Activated T-helper 17 cell treated with anti-CD3 and anti-CD28 coated beads, Interleukin-2, amount 50 U/mL, for 72 hours (primary cell): ENCODE measurements at regions not wholly inside any gene's neighbourhood (a gene's known extent, or its start where the extent isn't known, plus 50 kb on each side); places are given as distances from the start of the nearest gene placed in this dataset.
"Not testable (repeated sequence)": the region's sequence is repeated elsewhere in the genome, so short reads cannot be mapped to it uniquely, and the experiment has no call there.

ENCODE experiments used
- ATAC-seq: fragments of 150-1000 bp; cut with Tn5 transposase; replicated peaks from 2 replicates; pipeline ENCODE4 v1.10.0; 2021; ENCODE audit warnings: mild to moderate bottlenecking, moderate library complexity
- H3K27ac Mint-ChIP-seq: one replicate; pipeline ENCODE4 v1.8.0; 2022; ENCODE audit warnings: mixed read lengths
- H3K27me3 Mint-ChIP-seq: one replicate; pipeline ENCODE4 v1.8.0; 2022; ENCODE audit warnings: mixed read lengths
- H3K36me3 Mint-ChIP-seq: one replicate; pipeline ENCODE4 v1.8.0; 2022; ENCODE audit warnings: low read depth, mild to moderate bottlenecking, mixed read lengths
- H3K4me1 Mint-ChIP-seq: one replicate; pipeline ENCODE4 v1.8.0; 2022; ENCODE audit warnings: mixed read lengths
- H3K4me3 Mint-ChIP-seq: one replicate; pipeline ENCODE4 v1.8.0; 2022; ENCODE audit warnings: mild to moderate bottlenecking, mixed read lengths
- H3K9me3 Mint-ChIP-seq: one replicate; pipeline ENCODE4 v1.8.0; 2022; ENCODE audit warnings: mixed read lengths

DNA sequence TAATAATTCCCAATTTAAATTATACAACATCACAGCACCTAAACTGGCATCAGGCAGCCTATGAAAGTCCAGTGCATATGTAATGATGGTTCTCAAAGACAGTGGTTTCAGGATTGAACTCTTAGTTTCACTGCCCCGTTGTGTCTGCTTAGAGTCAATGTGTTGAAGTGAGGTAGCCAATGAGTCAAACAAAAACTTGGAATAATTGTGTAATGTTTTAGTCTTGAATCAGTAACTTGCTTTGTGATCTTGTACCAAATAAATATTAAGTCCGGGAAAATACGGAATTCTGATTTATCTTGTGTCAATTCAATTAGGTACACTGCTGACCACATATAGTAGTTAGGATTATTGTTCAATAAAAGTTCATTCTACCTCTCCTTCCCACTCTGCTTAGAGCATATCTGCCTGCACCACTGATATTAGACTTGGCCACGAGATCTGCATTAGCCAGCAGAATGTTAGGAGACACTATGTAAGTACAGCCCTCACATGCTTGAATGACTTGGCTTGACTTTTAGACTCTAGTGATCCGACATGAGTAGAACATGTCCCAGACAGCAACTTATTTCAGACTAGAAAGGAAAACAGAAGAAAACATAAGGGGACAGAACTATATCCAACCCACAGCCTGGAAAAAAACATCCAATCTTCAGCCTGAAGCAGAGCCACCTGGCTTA, 441.5 kb upstream of the PTGER4 start:
- ATAC-seq, result no peak
- peaks cover 13% of the 10 kb centered on the region for H3K9me3 Mint-ChIP-seq
- H3K4me1 Mint-ChIP-seq, result peaks cover 5% of the 10 kb centered on the region

DNA sequence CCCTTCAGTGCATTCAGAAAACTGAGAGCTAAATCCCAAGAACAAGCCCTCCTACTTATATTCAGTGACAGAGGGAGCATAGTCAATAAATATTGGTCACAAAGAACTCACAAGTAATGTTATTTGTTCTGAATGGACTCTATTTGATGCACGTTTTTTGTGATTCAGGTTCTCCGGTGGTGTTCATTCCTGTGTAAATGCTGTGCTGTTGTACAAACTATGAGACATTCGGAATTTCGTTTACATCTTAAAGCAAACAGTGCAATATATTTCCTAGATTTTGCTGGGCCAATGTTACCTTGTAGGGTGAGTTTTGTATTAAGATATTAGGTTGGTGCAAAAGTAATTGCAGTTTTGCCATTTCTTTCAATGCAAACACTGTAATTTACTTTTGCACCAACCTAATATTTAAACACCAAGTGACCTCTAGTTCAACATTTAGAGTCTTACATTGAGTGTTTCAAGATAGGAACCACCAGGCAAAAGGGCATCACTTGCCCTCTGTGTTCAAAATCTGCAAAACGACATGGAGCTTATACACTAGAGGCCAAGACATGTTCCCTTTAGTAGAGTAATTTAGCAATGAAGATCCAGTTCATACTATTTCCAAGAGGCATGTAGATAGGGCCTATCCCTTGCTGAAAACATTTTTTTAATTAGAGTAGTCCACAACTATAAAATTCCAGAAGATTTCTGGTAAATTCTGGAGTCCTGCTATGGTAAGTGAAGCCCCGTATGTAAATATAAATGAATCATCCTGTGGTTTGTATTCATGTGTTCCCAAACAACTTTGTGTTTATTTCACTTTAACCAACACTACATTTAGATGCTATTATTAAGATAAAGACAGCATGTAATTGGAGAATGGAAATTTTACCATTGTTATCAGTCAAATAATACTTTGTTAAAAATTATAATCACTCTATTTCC, 444.0 kb upstream of the PTGER4 start:
- no peak overlapping the region for H3K27ac Mint-ChIP-seq
- H3K9me3 Mint-ChIP-seq, result peaks cover 7% of the 10 kb centered on the region
- no peaks in the 10 kb centered on the region for H3K4me1 Mint-ChIP-seq
- H3K4me3 Mint-ChIP-seq, result no peak overlapping the region
- H3K36me3 Mint-ChIP-seq, result no peaks in the 10 kb centered on the region
- no peaks in the 10 kb centered on the region for H3K27me3 Mint-ChIP-seq
- ATAC-seq, result no peak

More for the DNA sequence above, 441.5 kb upstream of the PTGER4 start:
- Mint-ChIP-seq H3K36me3 (no peaks in the 10 kb centered on the region), H3K27me3 (no peaks in the 10 kb centered on the region), H3K27ac (no peak overlapping the region), H3K4me3 (no peak overlapping the region)

DNA sequence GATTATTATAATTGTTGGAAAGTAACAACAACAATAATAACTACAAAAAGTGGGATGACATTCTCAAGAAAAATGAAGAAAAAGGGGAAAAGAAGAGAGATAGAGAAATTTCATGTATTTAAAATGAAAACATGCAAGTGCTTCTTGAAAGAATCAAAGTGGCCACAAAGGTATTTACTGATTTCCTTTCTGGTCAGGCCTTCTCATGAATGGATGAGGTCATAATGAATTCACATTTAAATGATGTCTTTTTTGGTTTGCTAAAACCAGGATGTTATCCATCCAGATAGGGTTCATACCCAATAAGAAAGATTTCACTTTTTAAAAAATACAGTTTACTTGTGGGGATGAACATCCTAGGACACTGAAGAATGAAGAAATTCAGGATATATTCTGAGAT, 446.4 kb upstream of the PTGER4 start:
- Mint-ChIP-seq H3K36me3 (no peaks in the 10 kb centered on the region), H3K9me3 (peaks cover 1% of the 10 kb centered on the region), H3K4me3 (no peak overlapping the region), H3K27me3 (no peaks in the 10 kb centered on the region), H3K27ac (no peak overlapping the region), H3K4me1 (no peaks in the 10 kb centered on the region)
- no peak for ATAC-seq

DNA sequence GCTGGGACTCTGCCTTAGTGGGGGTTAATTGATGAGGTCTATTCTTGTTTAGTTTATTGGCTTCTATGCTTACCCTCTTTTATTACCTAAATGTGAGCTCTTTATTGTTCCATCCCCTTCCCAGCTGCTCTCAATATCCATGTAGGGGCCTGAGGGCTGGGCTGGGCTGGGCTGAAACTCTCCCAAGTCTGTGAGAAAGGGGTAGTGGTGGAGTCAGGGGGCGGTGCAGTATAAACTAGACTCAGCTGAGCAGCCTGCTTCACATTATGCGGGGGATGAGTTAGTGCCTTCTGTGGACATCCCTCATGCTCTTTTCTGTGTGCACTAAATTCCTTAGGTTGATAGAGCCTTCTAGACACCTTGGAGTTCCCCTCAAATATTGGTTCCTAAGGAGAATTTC, 451.8 kb upstream of the PTGER4 start:
- H3K4me1 Mint-ChIP-seq, result peaks cover 13% of the 10 kb centered on the region
- H3K4me3 Mint-ChIP-seq, result no peak overlapping the region
- H3K36me3 Mint-ChIP-seq, result no peaks in the 10 kb centered on the region
- ATAC-seq, result no peak
- no peaks in the 10 kb centered on the region for H3K27me3 Mint-ChIP-seq
- H3K27ac Mint-ChIP-seq, result no peak overlapping the region
- no peaks in the 10 kb centered on the region for H3K9me3 Mint-ChIP-seq

DNA sequence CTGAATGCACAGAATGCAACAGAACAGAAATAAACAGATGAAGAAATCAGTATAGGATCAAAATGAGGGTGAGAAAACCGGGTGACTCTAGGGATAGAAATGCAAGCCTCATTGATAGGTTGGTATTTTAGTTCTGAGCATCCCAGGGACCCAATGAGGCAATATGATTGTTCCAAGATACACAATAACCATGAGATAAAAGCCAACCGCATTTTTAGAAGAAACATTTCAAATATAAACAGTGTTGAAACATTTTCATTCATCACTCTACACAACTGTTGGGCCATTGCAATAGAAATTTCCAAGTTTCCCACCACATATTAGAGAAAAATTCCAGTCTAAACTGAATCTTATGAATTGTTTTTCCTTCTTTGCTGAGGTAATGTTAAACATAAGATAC, 452.3 kb upstream of the PTGER4 start:
- no peaks in the 10 kb centered on the region for H3K36me3 Mint-ChIP-seq
- ATAC-seq, result no peak
- peaks cover 13% of the 10 kb centered on the region for H3K4me1 Mint-ChIP-seq
- H3K27me3 Mint-ChIP-seq, result no peaks in the 10 kb centered on the region
- H3K27ac Mint-ChIP-seq, result no peak overlapping the region
- H3K9me3 Mint-ChIP-seq, result no peaks in the 10 kb centered on the region
- no peak overlapping the region for H3K4me3 Mint-ChIP-seq

DNA sequence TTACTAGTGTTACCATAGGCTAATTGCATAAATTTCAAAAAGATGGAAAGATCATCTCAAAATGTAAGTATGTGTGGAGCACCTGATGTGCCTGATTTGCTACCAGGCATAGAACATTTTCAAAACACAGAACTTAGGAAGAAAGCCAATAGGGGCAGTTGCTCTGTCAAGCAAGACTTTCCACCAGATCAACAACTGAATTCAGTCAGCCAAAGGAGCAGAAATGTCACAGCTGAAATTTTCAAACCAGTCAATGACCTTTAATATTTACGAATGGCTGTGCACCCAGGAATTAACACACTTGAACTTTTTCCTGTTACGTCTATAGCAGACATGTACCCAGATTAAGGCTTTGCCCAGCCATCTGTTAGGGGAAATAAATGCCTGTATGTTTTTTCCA, 452.8 kb upstream of the PTGER4 start:
- Mint-ChIP-seq H3K27me3 (no peaks in the 10 kb centered on the region), H3K36me3 (no peaks in the 10 kb centered on the region), H3K4me1 (peaks cover 13% of the 10 kb centered on the region), H3K27ac (no peak overlapping the region), H3K4me3 (no peak overlapping the region), H3K9me3 (no peaks in the 10 kb centered on the region)
- ATAC-seq, result no peak

DNA sequence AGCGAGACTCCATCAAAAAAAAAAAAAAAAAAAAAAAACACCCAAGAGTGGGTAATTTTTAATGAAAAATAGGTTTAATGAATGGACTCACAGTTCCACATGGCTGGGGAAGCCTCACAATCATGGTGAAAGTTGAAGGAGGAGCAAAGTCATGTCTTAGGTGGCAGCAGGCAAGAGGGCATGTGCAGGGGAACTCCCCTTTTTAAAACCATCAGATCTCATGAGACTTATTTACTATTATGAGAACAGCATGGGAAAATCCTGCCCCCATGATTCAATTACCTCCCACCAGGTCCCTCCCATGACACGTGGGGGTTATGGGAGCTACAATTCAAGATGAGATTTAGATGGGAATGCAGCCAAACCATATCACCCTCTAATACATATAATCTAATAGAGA, 454.6 kb upstream of the PTGER4 start:
- H3K4me3 Mint-ChIP-seq, result peak overlapping the region; percentile 67
- not testable (repeated sequence) for H3K9me3 Mint-ChIP-seq, H3K36me3 Mint-ChIP-seq, H3K27ac Mint-ChIP-seq, H3K27me3 Mint-ChIP-seq
- ATAC-seq, result peak; percentile 13
- peaks cover 23% of the 10 kb centered on the region for H3K4me1 Mint-ChIP-seq

DNA sequence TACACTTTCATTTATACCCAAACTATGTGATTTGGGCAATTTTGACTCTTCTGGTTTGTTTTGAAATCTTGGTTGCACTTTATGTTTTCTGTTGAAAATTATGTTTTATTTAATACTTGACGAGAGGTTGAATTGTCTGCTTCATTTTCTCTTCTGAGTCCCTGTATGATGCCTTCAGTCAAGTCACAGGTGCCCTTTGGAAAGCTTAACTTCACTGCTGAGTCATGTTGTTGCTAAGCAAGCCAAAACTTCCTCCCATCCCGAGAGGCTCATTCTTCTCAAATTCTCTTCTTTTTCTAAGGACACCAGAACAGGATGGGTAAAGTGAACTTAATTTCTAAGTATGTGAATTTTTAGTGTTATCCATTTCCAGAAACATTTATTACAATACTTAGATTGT, 455.3 kb upstream of the PTGER4 start:
- Mint-ChIP-seq H3K4me1 (peaks cover 26% of the 10 kb centered on the region), H3K27ac (peak overlapping the region; percentile 86), H3K9me3 (peaks cover 2% of the 10 kb centered on the region), H3K36me3 (no peaks in the 10 kb centered on the region), H3K27me3 (no peaks in the 10 kb centered on the region), H3K4me3 (peak overlapping the region; percentile 67)
- ATAC-seq, result peak; percentile 38

DNA sequence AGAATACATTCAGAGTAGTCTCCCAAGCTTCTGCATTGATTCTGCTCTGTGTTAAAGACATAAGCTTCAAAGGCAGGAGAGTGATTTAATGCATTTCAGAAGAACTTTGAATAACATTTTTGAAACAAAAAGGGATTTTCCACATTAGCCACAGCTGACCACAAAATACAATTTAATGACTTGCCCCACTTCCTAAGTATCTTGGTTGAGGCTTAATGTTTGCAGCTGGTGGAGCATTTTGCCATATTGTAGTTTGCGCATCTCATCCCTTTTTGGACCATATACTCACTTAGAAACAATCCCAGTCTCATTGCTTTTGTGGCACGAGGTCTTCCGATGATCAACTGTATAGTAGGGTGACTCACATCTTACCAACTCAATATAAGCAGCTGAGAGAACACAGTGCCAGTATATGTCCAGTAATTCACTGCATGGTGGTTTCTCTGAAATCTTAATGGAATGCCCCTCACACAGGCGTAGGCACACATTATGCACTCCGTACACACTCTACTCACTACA, 455.8 kb upstream of the PTGER4 start:
- no peaks in the 10 kb centered on the region for H3K27me3 Mint-ChIP-seq
- peaks cover 5% of the 10 kb centered on the region for H3K9me3 Mint-ChIP-seq
- peaks cover 30% of the 10 kb centered on the region for H3K4me1 Mint-ChIP-seq
- no peaks in the 10 kb centered on the region for H3K36me3 Mint-ChIP-seq
- peak; percentile 94 for ATAC-seq
- H3K4me3 Mint-ChIP-seq, result peak overlapping the region; percentile 67
- peak overlapping the region; percentile 86 for H3K27ac Mint-ChIP-seq

DNA sequence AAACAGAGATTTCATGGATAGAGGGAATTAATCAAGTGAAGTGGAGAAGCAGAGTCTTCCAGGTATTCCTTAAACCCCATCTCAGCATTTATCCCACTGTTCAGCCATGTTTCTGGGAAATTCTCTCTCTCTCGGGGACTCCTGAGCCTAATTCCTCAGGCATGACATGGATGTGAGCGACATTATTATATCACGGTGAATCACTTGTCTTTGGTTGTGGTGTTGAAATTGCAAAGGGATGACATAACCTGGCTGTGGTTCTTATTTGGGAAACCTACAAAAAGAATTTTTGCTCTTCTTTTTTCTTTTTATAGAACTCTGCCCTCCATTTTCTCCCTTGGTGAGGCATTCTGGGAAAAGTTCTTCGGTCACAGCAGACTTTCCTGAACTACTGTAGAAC, 457.9 kb upstream of the PTGER4 start:
- ATAC-seq, result no peak
- no peaks in the 10 kb centered on the region for H3K36me3 Mint-ChIP-seq
- peaks cover 9% of the 10 kb centered on the region for H3K9me3 Mint-ChIP-seq
- H3K27ac Mint-ChIP-seq, result peak overlapping the region; percentile 23
- no peak overlapping the region for H3K4me3 Mint-ChIP-seq
- peaks cover 46% of the 10 kb centered on the region for H3K4me1 Mint-ChIP-seq
- H3K27me3 Mint-ChIP-seq, result no peaks in the 10 kb centered on the region

DNA sequence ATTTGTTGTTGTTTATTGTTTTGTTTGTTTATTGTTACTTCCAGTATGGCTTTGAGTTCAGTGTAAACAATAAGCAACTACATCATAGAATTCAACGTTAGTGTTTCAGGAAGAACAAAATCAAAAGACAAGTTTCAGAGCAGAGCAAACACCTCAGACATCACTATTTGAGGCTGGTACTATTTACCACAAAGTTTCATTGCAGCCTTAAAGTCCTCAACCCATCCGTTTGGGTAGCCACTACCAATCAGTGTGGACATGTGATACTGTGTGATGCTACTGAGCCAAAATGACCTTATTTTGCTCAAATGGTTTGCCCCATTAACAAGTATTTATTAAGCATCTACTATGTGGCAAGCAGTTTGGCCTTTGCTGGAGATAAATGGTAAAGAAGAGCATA, 458.5 kb upstream of the PTGER4 start:
- no peak overlapping the region for H3K4me3 Mint-ChIP-seq
- H3K36me3 Mint-ChIP-seq, result no peaks in the 10 kb centered on the region
- peaks cover 9% of the 10 kb centered on the region for H3K9me3 Mint-ChIP-seq
- peaks cover 46% of the 10 kb centered on the region for H3K4me1 Mint-ChIP-seq
- no peaks in the 10 kb centered on the region for H3K27me3 Mint-ChIP-seq
- ATAC-seq, result no peak
- H3K27ac Mint-ChIP-seq, result no peak overlapping the region

DNA sequence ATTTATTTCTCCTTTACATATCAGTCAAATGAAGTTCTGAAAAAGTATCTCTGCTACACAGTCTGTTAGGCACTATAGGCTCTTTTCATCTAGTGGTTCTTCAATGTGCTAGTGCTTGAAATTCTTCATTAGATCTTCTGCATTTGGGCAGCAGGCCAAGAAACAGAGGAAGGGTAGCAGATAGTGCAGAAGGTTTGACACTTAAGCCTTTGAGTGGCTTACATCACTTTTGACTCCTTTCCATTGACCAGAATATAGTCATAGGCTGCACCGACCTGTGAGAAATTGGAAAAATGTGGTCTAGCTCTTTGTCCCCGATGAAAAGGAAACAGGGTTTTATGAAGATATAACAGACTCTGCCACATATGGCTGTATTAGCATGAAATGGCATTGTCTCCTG, 459.5 kb upstream of the PTGER4 start:
- Mint-ChIP-seq H3K36me3 (no peaks in the 10 kb centered on the region), H3K27ac (no peak overlapping the region), H3K9me3 (peaks cover 9% of the 10 kb centered on the region), H3K4me3 (no peak overlapping the region), H3K27me3 (no peaks in the 10 kb centered on the region), H3K4me1 (peaks cover 39% of the 10 kb centered on the region)
- no peak for ATAC-seq

DNA sequence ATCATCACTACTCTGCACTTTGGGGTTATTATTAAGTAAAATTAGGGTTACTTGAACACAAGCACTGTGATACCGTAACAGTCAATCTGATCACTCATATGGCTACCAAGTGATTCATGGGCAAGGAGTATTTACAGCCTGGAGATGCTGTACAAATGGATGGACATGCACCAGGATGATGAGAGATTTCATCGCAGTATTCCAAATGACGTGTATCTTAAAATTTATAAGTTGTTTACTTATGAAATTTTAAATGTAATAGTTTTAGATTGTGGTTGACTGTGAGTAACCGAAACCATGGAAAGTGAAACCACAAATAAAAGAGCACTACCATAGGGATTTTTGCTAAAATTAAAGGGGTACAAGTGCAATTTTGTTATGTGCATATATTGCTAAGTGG, 462.2 kb upstream of the PTGER4 start:
- H3K36me3 Mint-ChIP-seq, result no peaks in the 10 kb centered on the region
- H3K27ac Mint-ChIP-seq, result no peak overlapping the region
- peaks cover 33% of the 10 kb centered on the region for H3K4me1 Mint-ChIP-seq
- H3K4me3 Mint-ChIP-seq, result no peak overlapping the region
- peak; percentile 58 for ATAC-seq
- peaks cover 9% of the 10 kb centered on the region for H3K9me3 Mint-ChIP-seq
- H3K27me3 Mint-ChIP-seq, result no peaks in the 10 kb centered on the region

DNA sequence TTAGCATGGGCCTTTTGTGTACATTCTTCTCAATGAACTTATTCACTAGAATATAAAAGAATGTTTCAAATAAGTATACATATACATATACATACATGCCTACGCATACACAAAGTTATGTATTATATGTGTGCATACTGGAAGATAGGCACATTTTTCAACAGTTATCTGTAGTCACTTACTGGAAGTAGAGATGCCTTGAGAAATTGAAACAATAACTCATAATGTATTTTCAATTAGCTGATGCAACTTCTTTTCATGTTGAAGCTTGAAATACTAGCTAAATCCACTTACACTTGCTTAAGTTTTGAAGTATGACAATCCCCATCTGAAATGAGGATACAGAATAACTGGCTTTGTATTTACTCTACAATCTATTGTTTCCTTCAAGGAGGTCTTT, 469.0 kb upstream of the PTGER4 start:
- Mint-ChIP-seq H3K4me1 (peaks cover 5% of the 10 kb centered on the region), H3K9me3 (peaks cover 5% of the 10 kb centered on the region), H3K36me3 (no peaks in the 10 kb centered on the region), H3K4me3 (no peak overlapping the region), H3K27me3 (no peaks in the 10 kb centered on the region), H3K27ac (peak overlapping the region; percentile 44)
- peak; percentile 45 for ATAC-seq

DNA sequence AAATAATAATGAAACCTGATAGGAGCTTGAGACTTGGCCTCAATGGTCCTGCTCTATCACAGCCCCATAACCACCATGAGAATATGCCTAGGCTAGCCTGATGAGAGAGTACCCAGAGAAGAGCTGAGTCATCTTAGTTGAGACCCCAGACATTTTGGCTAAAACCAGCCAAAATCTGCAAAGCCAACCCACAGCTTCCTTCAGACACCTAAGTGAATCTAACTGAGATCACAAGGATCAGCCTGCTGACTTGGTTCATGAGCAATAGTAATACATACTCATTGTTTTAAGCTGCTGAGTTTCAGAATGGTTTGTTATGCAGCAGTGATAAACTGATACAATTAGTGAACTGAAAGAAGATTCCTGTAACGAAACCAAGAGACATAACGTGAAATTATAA, 473.7 kb upstream of the PTGER4 start:
- Mint-ChIP-seq H3K4me3 (peak overlapping the region; percentile 34), H3K27ac (peak overlapping the region; percentile 56), H3K9me3 (peaks cover 5% of the 10 kb centered on the region), H3K4me1 (peaks cover 5% of the 10 kb centered on the region), H3K27me3 (no peaks in the 10 kb centered on the region), H3K36me3 (no peaks in the 10 kb centered on the region)
- ATAC-seq, result peak; percentile 93
